Activated CD4-positive, alpha-beta T cell treated with anti-CD3 and anti-CD28 coated beads, Interleukin-2, amount 50 U/mL, for 48 hours (primary cell): ENCODE measurements at regions not wholly inside any gene's neighbourhood (a gene's known extent, or its start where the extent isn't known, plus 50 kb on each side); places are given as distances from the start of the nearest gene placed in this dataset.
"Not testable (repeated sequence)": the region's sequence is repeated elsewhere in the genome, so short reads cannot be mapped to it uniquely, and the experiment has no call there.

Experiments used
- DNase-seq, 2 experiments: peaks; one replicate each; pipeline ENCODE4 v3.0.0-alpha.2; 2020

DNA sequence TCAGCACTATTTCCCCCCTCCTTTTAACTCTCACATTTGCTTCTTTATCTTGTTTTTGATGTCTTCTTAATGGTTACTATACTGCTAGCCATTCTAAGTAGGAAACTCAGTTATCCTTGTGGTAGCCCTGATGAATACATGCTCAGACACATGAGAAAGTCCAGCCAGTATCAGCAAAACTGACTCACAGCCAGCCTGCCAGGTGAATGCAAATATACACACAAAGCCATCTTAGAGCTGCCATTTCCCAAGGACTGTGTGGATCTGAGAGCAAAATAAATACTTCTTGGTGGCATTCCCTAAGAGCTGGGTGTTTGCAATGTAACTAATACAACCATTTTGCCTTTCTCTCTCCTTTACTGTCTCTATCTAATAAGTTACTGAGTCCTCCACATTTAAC, 455.2 kb downstream of the CCER1 start:
- no peak for DNase-seq

DNA sequence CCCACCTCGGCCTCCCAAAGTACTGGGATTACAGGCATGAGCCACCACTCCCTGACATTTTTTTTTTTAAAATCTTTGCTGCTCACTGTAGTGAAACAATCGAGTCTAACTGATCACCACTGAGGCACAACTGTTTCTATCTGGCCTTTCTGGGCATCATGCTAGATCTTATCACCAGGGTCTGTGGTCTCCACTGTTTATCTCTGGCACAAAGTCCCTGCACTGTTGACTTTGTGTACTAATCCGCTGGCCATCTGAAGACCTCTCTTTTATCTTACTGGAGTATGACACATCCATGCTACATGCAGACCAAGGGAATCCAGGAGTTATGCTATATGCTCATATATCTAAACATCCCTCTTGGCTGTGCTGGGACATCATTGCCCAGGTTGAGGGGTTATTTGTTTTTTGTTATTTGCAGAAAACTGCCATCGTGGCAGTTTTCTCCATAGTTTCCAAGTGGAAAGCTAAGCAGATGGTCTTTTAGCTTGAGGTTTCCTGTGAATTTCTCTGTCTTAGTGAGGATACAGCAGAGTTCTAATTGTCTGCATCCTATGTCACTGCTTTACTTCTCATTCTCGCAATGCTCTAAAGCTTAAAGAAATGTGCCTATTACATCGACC, 456.9 kb downstream of the CCER1 start:
- DNase-seq = no peak

DNA sequence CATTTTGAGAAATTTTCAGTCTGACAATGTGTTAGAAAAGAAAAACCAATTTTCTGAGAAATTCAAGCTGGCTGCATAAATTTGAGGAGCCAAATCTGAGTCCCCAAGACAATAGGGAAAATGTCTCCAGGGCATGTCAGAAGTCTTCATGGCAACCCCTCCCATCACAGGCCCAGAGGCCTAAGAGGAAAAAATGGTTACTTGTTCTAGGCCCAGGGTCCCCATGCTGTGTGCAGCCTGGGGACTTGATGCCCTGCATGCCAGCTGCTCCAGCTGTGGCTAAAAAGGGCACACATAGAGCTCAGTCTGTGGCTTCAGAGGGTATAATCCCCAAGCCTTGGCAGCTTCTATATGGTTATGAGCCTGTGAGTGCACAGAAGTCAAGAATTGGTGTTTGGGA, 464.6 kb downstream of the CCER1 start:
- no peak for DNase-seq

DNA sequence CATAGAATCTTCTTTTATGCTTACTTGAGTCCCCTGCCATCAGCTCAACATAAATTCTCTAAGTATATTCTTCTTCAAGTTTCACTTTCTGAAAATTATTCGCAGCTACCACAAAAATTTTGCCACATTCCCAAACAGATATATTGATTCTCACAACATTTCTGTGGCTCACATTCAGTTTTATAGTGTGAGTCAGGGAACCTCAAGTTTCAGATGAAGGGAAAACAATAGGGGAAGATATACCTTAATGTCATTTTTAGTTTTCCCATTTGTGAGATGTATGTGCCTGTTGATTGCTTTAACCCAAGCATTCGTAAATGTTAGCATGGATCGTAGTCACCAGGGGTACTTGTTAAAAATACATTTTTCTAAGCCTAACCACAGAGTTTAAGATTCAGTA, 465.8 kb downstream of the CCER1 start:
- no peak for DNase-seq

DNA sequence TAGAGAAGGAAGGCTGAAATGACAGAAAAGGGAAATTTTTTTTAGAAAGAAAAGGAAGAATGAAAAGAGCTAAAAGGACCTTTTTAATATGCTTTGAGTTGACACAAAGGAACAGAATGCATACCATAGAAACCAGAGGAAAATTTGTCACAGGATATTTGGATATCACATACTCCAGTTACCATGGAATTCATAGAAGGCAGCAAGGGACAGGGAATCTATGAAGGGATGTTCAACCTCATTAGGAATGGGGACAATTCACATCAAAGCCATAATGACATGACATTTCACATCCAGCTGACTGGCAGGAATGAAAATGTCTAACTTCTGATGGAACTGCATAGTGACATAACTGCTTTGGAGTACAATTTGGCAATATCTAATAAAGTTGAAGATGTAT, 469.4 kb downstream of the CCER1 start:
- DNase-seq = no peak

DNA sequence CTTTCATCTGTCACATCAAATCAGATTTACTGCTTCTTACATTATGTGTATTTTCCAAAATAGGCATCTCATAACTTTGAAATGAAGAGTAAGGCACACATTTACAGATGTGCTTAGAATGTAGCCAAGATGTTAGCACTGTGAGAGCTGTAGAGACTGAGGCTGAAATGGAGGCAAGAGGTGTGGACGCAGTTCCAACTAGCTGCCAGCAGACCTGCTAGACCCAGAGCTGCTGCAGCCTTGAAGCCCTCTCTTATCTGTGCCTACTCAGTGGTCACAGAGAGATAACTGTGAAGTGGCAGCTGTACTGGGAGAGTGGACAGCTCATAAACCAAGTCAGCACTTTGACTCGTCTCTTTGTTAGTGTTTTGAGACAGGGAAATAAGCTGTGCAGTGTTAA, 470.9 kb downstream of the CCER1 start:
- no peak for DNase-seq

DNA sequence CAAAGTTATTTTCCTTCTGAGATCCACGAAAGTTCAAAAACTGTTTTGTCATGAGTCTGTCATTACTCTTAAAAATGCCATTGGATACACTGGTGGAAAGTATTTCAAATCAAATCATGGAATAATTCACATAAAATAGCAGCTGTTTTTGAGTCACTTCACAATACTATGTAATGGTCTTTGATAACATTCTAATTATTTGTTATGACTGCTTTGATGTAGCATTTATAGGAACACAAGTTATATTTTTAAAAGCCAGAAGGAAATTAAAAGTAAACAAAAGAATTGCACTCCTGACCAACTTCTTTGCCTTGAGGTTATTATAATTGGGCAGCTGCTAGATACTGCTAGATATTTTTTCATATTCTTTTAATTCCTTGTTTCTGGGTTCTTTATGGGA, 473.2 kb downstream of the CCER1 start:
- DNase-seq = no peak

DNA sequence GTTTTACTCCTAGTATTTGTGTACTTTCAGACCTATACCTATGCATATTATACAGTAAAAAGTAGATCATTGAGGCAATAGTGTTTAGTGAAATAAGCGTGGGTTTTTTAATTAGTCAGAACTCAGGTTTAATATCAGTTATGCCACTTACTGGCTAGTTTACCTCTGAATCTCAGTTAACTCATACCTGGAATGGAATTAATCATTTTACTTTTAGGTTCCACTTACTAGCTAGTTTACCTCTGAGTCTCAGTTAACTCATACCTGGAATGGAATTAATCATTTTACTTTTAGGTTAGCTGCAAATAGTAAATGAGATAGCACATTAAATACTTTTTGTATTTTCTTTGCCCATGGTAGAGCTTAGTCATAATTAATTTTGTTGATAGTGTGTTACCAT, 475.7 kb downstream of the CCER1 start:
- DNase-seq = no peak

DNA sequence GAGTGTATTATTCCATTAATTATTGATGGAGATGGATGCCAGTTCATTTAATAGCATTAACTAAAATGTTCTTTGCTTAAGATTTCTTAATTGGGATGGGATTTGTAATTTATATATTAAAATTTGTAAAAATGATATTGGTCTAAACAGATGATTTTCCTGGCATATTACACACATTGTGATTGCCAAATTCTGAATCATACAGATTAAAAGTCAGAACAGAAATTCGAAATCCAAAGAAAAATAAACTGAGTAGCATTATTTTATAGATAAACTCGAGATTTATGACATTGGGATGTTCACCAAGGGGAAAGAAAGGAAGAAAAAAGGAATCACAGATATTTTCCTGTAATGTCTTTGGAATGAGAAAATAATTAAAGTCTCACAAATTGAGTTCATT, 481.1 kb downstream of the CCER1 start:
- no peak for DNase-seq

DNA sequence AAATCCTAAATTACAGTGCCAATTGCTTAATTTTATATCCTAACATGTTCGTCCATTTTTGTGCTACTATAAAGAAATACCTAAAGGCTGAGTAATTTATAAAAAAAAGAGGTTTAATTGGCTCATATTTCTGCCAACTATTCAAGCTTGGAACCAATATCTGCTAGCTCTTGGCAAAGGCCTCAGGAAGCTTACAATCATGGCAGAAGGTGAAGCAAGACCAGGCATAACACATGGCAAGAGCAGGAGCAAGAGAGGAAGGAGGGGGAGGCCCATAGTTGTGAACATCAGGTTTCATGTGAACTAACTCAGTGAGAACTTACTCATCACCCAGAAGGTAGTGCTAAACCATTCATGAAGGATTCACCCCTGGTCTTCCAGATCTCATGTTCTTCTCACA, 494.3 kb downstream of the CCER1 start:
- no peak for DNase-seq

DNA sequence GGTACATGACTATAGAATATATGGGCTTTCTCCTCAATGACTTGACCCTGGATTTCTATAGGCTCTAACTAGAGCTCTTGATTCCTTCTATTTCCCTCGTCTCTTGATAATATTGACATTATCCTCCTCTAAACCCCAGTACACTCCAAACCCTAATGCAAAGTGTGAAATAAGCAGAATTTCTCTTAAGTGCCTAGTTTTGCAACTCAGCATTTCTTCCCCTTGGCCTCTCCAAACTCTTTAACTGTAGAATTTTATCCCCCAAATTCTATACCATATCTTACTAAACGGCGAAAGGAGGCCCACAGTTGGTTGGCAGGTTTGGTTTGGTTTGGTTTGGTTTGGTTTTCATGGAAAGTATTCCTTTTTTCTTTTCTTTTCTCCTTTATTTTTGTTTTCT, 498.7 kb downstream of the CCER1 start:
- DNase-seq = no peak

DNA sequence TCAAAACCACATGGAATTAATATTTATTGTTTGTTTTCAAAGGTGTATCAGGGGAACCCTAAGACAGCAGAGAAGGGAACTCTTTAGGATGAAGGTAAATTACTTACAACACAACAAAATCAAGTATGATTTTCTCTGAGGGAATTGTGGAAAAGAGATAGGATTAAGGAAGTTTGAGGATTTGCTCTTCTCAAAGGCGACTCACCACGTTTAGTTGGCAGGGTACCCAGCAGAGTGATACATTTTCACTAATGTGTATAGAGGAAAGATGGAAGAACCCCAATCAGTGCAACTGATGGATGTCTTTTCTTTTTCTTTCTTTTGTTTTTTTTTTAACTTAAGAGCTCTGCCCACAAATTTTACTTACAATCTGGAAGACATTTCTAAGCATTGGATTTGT, 499.2 kb downstream of the CCER1 start:
- no peak for DNase-seq

DNA sequence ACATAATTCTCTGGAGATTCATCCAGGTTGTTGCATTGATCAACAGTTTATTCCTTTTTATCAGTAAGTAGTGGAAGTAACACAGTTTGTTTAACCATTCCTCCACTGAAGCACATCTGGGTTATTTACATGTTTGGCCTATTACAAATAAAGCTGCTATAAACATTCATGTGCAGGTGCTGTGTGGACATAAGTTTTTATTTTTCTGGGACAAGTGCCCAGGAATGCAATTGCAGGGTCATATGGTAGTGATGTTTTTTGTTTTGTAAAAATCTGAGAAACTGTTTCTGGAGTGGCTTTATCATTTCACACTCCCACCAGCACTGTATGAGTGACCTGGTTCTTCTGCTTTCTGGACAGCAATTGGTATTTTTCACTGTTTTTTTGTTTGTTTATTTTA, 505.4 kb downstream of the CCER1 start:
- DNase-seq = no peak

DNA sequence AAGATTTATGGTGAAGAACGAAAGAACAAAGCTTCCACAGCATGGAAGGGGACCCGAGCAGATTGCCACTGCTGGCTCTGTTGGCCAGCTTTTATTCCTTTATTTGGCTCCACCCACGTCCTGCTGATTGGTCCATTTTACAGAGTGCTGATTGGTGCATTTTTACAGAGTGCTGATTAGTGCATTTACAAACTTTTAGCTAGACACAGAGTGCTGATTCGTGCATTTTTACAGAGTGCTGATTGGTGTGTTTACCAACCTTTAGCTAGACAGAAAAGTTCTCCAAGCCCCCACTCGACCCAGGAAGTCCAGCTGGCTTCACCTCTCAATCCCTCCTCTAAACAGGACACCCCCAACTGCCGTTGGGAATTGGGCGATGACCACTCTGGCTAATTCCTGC, 511.5 kb downstream of the CCER1 start:
- not testable (repeated sequence) for DNase-seq

DNA sequence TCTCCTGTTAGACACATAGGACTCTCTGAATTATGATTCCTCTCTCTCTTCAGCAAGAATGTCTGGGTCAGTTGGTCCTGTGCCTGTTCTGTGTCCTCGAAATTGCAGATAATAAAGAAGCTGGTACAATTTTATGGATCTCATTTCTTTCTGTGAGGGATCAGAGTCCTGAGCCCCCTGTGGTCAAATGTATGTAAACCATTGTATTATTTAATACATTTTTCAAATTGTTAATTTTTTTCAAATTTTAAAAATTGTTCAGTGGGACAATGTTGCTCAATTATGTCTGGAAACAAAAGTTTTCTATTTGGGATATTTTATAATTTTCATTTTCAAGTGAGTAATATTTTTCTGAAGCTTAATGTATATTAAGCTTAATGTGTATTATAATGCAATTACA, 513.5 kb downstream of the CCER1 start:
- no peak for DNase-seq

DNA sequence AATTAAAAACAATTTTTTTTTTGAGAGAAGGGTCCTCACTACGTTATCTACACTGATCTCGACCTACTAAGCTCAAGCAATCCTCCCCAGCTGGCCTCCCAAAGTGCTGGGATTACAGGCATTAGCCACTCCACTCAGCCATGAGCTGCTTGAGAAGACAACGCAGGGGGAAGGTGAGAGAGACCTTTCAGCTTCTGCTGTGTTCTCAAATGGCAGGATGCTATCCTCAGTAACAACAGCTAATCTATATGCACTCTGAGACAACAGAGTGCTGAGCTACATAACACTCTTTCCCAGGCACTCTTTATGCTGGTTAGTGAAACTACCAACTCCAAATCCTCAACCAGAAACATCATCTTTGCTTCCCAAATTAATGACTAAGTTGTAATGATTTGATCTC, 526.1 kb downstream of the CCER1 start:
- no peak for DNase-seq

DNA sequence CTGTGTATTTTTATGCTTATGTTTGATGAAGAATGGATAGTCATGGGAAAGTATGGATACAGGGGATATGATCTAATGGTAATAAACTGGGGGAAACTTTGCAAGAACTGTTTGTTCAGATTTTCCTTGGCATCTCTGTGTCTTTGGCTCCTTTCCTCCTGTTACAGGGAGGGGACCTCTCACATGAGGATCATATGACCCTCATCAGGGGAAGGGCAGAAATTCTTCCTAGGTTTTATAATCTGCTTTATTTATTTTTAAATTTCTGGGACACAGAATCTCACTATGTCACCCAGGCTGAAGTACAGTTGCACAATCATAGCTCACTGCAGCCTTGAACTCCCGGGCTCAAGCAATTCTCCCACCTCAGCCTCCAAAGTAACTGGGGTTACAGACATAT, 526.5 kb downstream of the CCER1 start:
- no peak for DNase-seq

DNA sequence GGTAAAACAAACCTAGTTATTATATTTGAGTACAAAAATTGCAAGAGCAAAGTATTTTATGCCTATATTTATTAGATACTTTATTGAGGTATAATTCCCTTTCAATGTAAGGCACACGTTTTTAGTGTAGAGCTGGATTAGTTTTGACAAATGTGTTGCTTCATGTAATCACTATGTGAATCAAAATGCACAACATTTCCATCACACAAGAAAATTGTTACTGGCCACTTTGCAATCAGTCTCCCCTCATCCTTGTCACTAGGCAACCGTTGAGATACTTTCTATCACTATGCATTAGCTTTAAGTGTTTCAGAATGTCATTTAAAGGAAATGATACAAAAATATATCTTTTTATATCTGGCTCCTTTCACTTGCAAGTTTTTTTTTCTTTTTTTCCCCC, 531.0 kb downstream of the CCER1 start:
- no peak for DNase-seq

DNA sequence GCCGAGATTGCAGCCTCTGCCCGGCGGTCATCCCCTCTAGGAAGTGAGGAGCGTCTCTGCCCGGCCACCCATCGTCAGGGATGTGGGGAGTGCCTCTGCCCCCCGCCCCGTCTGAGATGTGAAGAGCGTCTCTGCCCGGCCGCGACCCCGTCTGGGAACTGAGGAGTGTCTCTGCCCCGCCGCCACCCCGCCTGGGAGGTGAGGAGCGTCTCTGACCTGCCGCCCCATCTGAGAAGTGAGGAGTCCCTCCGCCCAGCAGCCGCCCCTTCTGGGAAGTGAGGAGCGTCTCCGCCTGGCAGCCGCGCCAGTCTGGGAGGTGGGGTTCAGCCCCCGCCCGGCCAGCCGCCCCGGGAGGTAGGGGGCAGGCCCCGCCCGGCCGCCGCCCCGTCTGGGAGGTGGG, 544.0 kb downstream of the CCER1 start:
- no peak for DNase-seq

DNA sequence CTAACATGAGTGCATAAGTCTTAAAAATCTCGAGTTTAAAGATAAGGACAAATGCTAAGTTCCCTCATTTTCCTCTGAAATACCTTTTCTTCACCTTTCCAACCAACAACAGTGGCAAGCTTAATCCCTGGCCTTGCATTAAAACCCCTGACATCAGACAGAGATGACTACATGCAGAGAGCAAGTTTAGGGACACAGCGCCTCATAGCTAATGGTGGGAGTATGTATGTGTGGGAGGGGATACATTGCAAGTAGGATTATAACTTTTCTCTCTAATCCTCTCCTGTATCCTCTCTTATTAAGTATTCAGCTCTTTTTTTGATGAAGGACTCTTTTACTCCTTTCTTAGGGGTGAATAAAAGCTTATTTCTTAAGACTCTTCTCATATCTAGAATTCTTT, 547.1 kb downstream of the CCER1 start:
- DNase-seq = no peak

DNA sequence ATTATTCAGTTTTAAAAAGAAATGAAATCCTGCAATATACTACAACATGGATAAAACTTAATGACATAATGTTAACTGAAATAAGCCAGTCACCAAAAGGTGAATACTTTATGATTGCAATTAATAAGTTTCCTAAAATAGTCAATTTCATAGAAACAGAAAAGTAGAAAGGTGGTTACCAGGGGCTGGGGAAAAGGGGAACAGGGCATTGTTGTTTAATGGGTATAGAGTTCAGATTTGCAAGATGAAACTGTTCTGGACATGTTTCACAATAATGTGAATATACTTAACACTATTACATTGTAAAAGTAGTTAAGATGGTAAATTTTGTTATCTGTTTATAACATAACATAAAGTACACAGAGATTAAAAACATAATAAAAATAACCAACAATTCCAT, 550.9 kb downstream of the CCER1 start:
- DNase-seq = no peak

DNA sequence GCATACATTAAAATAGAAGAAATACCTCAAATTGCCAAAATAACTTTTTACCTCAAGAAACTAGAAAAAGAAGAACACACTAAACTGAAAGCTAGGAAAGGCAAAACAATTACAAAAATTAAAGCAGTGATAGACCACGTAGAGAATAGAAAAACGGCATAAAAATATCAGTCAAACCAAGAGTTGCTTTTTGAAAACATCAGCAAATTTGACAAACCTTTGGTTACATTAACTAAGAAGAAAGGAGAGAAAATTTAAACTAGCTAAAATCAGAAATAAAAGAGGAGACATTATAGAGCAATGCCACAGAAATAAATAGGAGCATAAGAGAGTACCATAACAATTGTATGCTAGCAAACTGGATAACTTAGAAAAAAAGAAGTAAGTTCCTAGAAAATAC, 553.8 kb downstream of the CCER1 start:
- DNase-seq = no peak

DNA sequence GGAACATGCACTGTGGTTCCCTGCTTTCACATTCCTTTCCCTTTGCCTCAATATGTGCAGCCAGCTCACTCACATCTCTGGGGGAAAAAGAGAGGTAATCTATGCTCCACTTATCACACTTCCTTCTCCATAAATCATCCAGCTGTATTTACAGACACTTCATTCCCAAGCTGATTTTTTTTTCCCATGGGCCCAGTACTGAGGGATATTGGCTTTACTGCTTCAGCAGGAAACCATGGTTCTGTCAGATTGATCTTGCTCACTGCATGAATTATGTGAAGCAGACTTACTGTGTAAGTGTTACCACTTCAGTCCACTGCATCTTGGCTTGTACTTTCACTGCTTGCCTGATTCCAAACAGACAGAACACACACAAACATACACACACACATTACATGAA, 555.6 kb downstream of the CCER1 start:
- DNase-seq = no peak

DNA sequence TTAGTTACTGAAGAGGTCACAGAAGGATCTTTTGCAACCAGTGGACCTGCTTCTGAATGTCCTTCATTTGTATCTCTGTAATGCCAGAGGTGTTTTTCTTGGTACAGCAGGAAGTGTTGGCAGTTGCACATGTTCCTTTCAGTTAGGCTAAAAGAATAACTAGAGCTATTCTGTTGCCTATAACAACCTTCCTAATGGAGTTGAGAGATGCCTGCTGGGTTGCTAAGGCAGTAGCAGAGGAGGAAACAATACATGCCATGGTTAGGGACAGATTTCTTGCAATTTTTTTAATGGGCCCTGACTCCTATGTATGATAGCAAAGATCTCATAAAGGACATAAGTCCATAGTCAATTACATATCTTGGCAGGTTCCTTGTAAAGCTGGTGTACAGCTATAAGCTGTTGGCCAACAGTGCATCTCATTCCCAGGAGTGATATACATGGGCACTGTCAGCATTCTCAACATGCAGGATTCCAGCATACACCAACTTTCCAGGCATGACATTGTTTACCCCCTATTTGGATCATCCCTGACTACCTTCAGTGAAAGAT, 556.6 kb downstream of the CCER1 start:
- no peak for DNase-seq

DNA sequence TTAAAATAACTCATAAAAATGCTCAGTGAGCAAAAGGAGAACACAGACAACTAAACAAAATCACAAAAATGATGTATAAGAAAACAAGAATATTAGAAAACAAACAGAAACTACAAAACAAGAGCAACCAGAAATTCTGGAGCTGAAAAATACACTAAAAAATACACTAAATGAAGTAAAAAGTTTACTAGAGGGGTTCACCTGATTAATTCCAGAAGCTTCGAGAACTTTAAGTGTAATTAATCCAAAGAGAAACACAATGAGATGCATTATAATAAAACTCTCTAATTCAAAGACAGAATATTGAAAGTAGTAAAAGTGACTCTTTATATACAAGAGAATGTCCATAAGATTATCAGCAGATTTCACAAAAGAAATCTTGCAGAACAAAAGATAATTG, 558.4 kb downstream of the CCER1 start:
- DNase-seq = no peak

DNA sequence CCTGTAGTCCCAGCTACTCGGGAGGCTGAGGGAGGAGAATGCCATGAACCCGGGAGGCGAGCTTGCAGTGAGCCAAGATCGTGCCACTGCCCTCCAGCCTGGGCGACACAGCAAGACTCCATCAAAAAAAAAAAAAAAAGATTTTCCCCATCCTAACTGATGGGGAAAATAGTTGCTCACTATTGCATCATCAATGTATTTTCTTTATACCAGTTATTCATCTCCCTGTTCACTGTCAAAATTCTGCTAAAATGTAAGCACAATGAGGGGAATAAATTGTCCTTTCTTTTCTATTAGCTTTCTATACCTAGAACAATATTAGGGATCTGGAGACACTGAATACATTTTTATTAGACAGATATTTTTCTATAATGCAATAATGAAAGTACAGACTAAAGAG, 561.3 kb downstream of the CCER1 start:
- DNase-seq = no peak
